ENCODE measurements at regions not wholly inside any gene's neighbourhood (a gene's known extent, or its start where the extent isn't known, plus 50 kb on each side); places are given as distances from the start of the nearest gene placed in this dataset.

DNA sequence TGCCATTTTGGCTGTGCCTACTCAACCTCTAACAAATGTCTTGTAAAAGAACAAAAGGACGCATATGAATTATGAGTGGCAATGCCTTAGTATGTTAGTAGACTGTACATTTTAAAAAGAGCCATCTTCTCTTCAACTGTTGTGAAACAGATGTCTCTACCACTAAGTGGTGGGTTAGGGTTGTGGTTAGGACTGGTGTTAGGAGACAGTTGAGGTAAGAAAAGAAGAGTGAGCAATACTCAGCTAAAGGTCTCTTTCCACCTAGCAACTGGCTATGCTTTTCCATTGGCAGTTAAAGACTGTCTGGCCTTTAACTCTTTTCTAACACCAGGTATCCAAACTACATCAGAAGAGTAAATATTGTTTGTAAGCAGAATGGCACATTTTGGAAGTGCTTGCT lies 221.7 kb upstream of the TBC1D5 start:
- TF ChIP-seq, protein P1, sequence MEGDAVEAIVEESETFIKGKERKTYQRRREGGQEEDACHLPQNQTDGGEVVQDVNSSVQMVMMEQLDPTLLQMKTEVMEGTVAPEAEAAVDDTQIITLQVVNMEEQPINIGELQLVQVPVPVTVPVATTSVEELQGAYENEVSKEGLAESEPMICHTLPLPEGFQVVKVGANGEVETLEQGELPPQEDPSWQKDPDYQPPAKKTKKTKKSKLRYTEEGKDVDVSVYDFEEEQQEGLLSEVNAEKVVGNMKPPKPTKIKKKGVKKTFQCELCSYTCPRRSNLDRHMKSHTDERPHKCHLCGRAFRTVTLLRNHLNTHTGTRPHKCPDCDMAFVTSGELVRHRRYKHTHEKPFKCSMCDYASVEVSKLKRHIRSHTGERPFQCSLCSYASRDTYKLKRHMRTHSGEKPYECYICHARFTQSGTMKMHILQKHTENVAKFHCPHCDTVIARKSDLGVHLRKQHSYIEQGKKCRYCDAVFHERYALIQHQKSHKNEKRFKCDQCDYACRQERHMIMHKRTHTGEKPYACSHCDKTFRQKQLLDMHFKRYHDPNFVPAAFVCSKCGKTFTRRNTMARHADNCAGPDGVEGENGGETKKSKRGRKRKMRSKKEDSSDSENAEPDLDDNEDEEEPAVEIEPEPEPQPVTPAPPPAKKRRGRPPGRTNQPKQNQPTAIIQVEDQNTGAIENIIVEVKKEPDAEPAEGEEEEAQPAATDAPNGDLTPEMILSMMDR (IDR thresholded peaks at IDR 0.05; ENCODE audit: low read depth, low read length, poor library complexity, severe bottlenecking) = no peak
- no peak for TF ChIP-seq EZH2phosphoT487 (IDR thresholded peaks at IDR 0.05; ENCODE audit: borderline replicate concordance, low read length)
